ENCODE measurements at regions not wholly inside any gene's neighbourhood (a gene's known extent, or its start where the extent isn't known, plus 50 kb on each side); places are given as distances from the start of the nearest gene placed in this dataset.
A peak's percentile ranks its signal among the peaks of the same experiment; 100 is the strongest.

DNA sequence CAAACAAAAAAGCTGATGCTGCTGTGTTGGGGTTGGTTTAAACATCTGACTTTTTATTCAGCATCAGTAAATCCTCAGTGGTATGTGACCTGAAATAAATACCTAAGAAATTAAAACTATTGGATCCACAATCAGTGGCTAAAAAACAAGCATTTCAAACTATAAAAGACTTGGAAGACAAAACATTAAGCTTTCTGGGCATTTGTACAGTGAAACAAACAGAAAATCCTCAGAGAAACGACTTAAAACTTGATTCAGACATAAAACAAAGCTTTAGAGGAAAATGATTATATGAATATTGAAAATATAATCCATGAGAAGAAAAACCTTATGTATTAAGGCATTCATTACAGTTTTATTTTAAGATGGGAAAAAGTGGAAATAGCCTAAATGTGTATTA lies 213.3 kb upstream of the INTU start:
- H3K9me3 ChIP-seq (replicated peaks; ENCODE audit: control insufficient read depth, low read depth, low read length) = no peaks in the 10 kb centered on the region
- no peaks in the 10 kb centered on the region for H3K27me3 ChIP-seq (ENCODE audit: control insufficient read depth, insufficient read depth, low read length)
- H3K36me3 ChIP-seq (ENCODE audit: control insufficient read depth, insufficient read depth, low read length) = no peaks in the 10 kb centered on the region
- WGBS (ENCODE audit: insufficient coverage) = no CpG with 5 or more reads among the region's 1 CpG
- H3K4me1 ChIP-seq (ENCODE audit: control insufficient read depth, insufficient read depth, low read length) = peaks cover 2% of the 10 kb centered on the region
- no peak overlapping the region for H3K27ac ChIP-seq (ENCODE audit: low read length)
- peak; percentile 80 for DNase-seq
- no peak overlapping the region for H3K4me3 ChIP-seq (ENCODE audit: low read length)

DNA sequence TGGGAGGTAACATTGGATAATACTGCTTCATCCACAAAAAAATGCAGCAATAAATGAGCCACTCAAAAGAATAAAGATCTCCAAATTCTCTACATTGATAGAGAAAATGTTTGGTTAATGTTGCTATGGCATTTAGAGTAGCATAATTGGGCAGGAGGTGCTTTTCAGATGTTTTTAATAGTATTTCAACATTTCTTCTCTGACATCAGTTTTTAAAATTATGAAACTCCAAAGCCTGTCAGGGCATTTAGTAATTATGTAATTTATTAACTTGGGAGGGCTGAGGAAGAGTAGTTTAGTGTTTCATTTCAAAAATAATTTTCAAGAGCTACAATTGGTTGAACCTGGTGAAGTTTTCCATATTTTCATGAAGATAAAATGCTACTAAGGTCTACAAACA lies 211.3 kb upstream of the INTU start:
- H3K9me3 ChIP-seq (replicated peaks; ENCODE audit: control insufficient read depth, low read depth, low read length) = no peaks in the 10 kb centered on the region
- H3K36me3 ChIP-seq (ENCODE audit: control insufficient read depth, insufficient read depth, low read length) = no peaks in the 10 kb centered on the region
- no peak overlapping the region for H3K27ac ChIP-seq (ENCODE audit: low read length)
- DNase-seq = peak; percentile 60
- H3K4me3 ChIP-seq (ENCODE audit: low read length) = no peak overlapping the region
- H3K4me1 ChIP-seq (ENCODE audit: control insufficient read depth, insufficient read depth, low read length) = peaks cover 2% of the 10 kb centered on the region
- H3K27me3 ChIP-seq (ENCODE audit: control insufficient read depth, insufficient read depth, low read length) = no peaks in the 10 kb centered on the region

DNA sequence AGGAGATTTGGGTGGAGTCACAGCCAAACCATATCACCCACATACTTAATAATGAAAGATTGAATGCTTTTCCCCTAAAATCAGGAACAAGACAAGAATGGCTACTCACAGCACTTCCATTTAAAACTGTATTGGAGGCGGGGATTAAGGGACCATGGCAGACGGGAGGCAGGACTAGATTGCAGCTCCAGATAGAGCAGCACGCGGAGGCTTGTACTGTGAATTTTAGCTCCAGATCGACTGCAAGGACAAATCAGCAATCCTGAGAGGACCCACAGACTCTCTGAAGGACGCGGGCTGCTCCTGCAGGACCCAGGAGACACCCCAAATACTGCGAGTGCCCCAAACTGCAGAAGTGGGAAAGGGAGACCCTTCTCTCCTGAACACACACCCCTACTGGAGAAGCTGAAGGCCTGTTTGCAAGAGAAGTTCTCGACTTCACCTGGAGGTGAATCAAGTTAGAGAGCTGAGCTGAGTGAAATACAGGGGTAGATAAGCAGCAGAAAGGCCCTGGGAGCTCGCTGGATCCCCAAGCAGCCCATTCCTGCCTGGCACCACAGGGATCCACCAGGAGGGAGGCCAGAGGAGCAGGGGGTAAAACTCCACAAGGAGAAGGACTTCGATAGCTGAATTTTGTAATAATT lies 207.4 kb upstream of the INTU start:
- WGBS (ENCODE audit: insufficient coverage) = 88% methylated on average over 8 of the region's 11 CpGs

DNA sequence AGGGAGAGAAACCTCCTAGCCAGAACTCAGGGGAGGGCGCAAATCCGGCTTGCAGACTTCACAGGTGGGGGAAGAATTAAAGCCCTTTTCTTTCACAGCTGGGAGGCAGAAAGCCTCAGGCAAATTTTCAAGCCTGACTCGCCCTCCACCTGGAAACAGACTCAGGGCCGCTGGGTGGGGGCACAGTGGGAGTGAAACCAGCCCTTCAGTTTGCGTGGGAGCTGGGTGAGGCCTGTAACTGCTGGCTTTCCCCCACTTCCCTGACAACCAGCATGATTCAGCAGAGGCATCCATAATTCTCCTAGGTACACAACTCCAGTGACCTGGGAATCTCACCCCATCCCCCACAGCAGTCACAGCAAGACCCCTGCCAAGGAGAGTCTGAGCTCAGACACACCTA lies 206.9 kb upstream of the INTU start:
- H3K4me1 ChIP-seq (ENCODE audit: control insufficient read depth, insufficient read depth, low read length) = no peaks in the 10 kb centered on the region
- H3K36me3 ChIP-seq (ENCODE audit: control insufficient read depth, insufficient read depth, low read length) = no peaks in the 10 kb centered on the region
- DNase-seq = no peak
- no peak overlapping the region for H3K4me3 ChIP-seq (ENCODE audit: low read length)
- WGBS (ENCODE audit: insufficient coverage) = 66% methylated on average over 5 of the region's 5 CpGs
- H3K27me3 ChIP-seq (ENCODE audit: control insufficient read depth, insufficient read depth, low read length) = no peaks in the 10 kb centered on the region
- no peak overlapping the region for H3K27ac ChIP-seq (ENCODE audit: low read length)
- H3K9me3 ChIP-seq (replicated peaks; ENCODE audit: control insufficient read depth, low read depth, low read length) = no peaks in the 10 kb centered on the region

More for the DNA sequence above, 207.4 kb upstream of the INTU start:
- H3K36me3 ChIP-seq (ENCODE audit: control insufficient read depth, insufficient read depth, low read length) = no peaks in the 10 kb centered on the region
- no peak for DNase-seq
- H3K27me3 ChIP-seq (ENCODE audit: control insufficient read depth, insufficient read depth, low read length) = no peaks in the 10 kb centered on the region
- no peaks in the 10 kb centered on the region for H3K4me1 ChIP-seq (ENCODE audit: control insufficient read depth, insufficient read depth, low read length)
- H3K4me3 ChIP-seq (ENCODE audit: low read length) = no peak overlapping the region
- no peak overlapping the region for H3K27ac ChIP-seq (ENCODE audit: low read length)
- H3K9me3 ChIP-seq (replicated peaks; ENCODE audit: control insufficient read depth, low read depth, low read length) = no peaks in the 10 kb centered on the region

- Histone ChIP-seq H3K9me3 (replicated peaks; ENCODE audit: control insufficient read depth, low read depth, low read length) (no peaks in the 10 kb centered on the region), H3K4me3 (ENCODE audit: low read length) (no peak overlapping the region), H3K27me3 (ENCODE audit: control insufficient read depth, insufficient read depth, low read length) (no peaks in the 10 kb centered on the region), H3K4me1 (ENCODE audit: control insufficient read depth, insufficient read depth, low read length) (peaks cover 2% of the 10 kb centered on the region), H3K36me3 (ENCODE audit: control insufficient read depth, insufficient read depth, low read length) (no peaks in the 10 kb centered on the region), H3K27ac (ENCODE audit: low read length) (no peak overlapping the region)
- no peak for DNase-seq
These were observed 191.2 kb upstream of the INTU start for GRCh38 chr4:127441571-127441970.

DNA sequence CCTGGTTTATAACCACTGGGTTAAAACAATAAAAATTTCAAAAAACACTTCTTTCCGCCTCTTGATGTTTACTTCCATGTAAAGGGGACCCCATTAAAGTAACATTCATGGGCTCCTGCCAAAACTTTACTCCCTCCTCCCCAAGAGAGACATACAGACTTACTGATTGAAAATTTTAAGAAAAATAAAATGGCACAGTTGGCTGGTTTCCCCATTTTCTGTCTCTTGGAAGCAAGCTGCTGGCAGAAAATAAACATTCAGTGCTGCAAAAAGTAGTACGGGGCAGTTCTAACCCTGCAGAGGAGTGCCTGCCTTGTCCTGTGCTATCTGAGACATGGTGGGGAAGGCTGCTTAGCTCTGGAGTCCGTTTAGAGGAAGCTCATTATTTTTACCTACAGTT lies 187.3 kb upstream of the INTU start:
- H3K27me3 ChIP-seq (ENCODE audit: control insufficient read depth, insufficient read depth, low read length) = no peaks in the 10 kb centered on the region
- 29% methylated on average over 1 of the region's 3 CpGs for WGBS (ENCODE audit: insufficient coverage)
- H3K9me3 ChIP-seq (replicated peaks; ENCODE audit: control insufficient read depth, low read depth, low read length) = no peaks in the 10 kb centered on the region
- H3K36me3 ChIP-seq (ENCODE audit: control insufficient read depth, insufficient read depth, low read length) = no peaks in the 10 kb centered on the region
- H3K4me3 ChIP-seq (ENCODE audit: low read length) = no peak overlapping the region
- H3K4me1 ChIP-seq (ENCODE audit: control insufficient read depth, insufficient read depth, low read length) = peaks cover 3% of the 10 kb centered on the region
- peak overlapping the region; percentile 75 for H3K27ac ChIP-seq (ENCODE audit: low read length)
- DNase-seq = peak; percentile 55

DNA sequence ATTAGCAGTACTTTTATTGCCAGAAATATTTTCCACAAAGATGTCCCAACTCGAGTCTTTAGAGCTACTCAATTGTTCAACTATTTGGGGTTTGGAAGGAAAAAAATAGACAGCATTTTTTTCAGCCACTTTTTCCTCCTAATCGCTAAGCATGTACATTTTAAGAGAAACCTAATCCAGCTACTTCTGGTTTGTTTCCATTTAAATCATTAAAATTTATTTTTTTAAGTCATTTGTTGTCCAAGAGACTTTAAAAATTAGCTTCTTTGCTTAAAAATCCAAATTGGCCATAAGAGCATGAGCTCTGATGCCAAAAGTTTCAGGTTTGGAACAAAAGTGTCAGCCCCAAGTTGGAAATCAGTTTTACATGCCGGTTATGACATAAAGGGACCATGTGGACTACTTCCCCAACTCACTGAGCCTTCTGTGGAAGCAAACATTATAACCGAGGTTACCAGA lies 186.3 kb upstream of the INTU start:
- Histone ChIP-seq H3K4me3 (ENCODE audit: low read length) (no peak overlapping the region), H3K9me3 (replicated peaks; ENCODE audit: control insufficient read depth, low read depth, low read length) (no peaks in the 10 kb centered on the region), H3K27ac (ENCODE audit: low read length) (peak overlapping the region; percentile 75), H3K36me3 (ENCODE audit: control insufficient read depth, insufficient read depth, low read length) (no peaks in the 10 kb centered on the region), H3K27me3 (ENCODE audit: control insufficient read depth, insufficient read depth, low read length) (no peaks in the 10 kb centered on the region), H3K4me1 (ENCODE audit: control insufficient read depth, insufficient read depth, low read length) (peaks cover 3% of the 10 kb centered on the region)
- 17% methylated on average over 1 of the region's 4 CpGs for whole genome bisulfite sequencing (ENCODE audit: insufficient coverage)
- peak; percentile 98 for DNase-seq

DNA sequence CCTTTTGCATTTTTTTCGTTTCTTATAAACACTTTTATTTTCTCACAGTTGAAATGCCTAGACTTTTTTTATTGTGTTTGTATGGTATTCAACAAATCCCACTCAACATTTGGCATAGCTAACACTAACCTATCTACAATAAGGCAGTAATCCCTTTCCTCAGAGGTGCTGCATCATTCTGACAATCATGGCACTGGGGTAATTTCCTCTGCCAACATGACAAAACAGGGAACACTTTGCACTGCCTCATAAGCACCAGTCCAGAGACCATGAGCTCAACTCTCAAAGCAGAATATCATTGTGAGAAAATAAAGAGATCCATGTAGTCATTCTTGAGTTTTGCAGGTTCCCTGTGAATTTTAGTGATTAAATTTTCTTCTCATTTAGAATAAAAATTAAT lies 183.8 kb upstream of the INTU start:
- no CpG with 5 or more reads among the region's 1 CpG for WGBS (ENCODE audit: insufficient coverage)
- no peaks in the 10 kb centered on the region for H3K27me3 ChIP-seq (ENCODE audit: control insufficient read depth, insufficient read depth, low read length)
- peak; percentile 63 for DNase-seq
- H3K36me3 ChIP-seq (ENCODE audit: control insufficient read depth, insufficient read depth, low read length) = no peaks in the 10 kb centered on the region
- peak overlapping the region; percentile 74 for H3K27ac ChIP-seq (ENCODE audit: low read length)
- peaks cover 3% of the 10 kb centered on the region for H3K4me1 ChIP-seq (ENCODE audit: control insufficient read depth, insufficient read depth, low read length)
- H3K9me3 ChIP-seq (replicated peaks; ENCODE audit: control insufficient read depth, low read depth, low read length) = no peaks in the 10 kb centered on the region
- H3K4me3 ChIP-seq (ENCODE audit: low read length) = no peak overlapping the region

DNA sequence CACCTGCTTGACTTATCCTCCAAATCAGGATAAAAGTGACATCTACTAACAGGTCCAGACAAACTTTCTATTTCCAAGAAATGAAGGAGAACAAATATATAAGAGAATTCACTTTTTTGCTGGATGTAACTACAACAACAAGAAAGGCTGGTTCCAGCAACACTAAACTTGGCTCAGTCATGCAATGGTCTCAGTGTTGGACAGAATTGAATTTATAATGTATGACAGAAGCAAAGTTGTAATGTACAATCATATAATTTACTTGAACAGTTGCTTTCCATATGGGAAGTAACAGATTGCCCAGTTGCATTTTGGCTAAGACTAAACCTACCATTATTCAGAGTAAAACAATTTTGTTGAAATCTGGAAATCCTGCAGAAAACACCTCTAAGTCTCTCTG lies 183.3 kb upstream of the INTU start:
- peaks cover 3% of the 10 kb centered on the region for H3K4me1 ChIP-seq (ENCODE audit: control insufficient read depth, insufficient read depth, low read length)
- peak overlapping the region; percentile 74 for H3K27ac ChIP-seq (ENCODE audit: low read length)
- no peaks in the 10 kb centered on the region for H3K9me3 ChIP-seq (replicated peaks; ENCODE audit: control insufficient read depth, low read depth, low read length)
- DNase-seq = peak; percentile 95
- no peaks in the 10 kb centered on the region for H3K27me3 ChIP-seq (ENCODE audit: control insufficient read depth, insufficient read depth, low read length)
- H3K4me3 ChIP-seq (ENCODE audit: low read length) = no peak overlapping the region
- H3K36me3 ChIP-seq (ENCODE audit: control insufficient read depth, insufficient read depth, low read length) = no peaks in the 10 kb centered on the region

DNA sequence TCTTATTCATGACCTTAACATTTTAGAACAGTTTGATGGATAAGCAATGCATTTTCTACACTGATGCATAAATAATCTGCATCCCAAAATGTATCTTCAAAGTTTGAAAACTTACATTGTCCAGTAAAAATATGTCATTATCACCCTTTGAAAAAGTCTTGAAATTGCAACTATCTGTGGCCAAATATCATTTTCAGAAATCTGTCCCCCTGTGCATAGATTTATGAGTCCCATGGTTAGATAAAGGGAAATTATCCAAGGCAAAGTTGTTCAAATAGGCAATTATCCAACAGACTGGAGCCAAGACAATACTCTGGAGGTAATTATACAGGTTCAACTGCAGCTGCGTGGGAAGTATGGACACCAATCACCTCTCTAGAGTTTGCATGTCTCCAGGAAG lies 182.5 kb upstream of the INTU start:
- Histone ChIP-seq H3K4me1 (ENCODE audit: control insufficient read depth, insufficient read depth, low read length) (peaks cover 3% of the 10 kb centered on the region), H3K9me3 (replicated peaks; ENCODE audit: control insufficient read depth, low read depth, low read length) (no peaks in the 10 kb centered on the region), H3K27me3 (ENCODE audit: control insufficient read depth, insufficient read depth, low read length) (no peaks in the 10 kb centered on the region), H3K27ac (ENCODE audit: low read length) (no peak overlapping the region), H3K4me3 (ENCODE audit: low read length) (no peak overlapping the region), H3K36me3 (ENCODE audit: control insufficient read depth, insufficient read depth, low read length) (no peaks in the 10 kb centered on the region)
- WGBS (ENCODE audit: insufficient coverage) = no CpG with 5 or more reads among the region's 1 CpG
- DNase-seq = peak; percentile 89

- 70% methylated on average over 5 of the region's 6 CpGs for WGBS (ENCODE audit: insufficient coverage)
- Histone ChIP-seq H3K27ac (ENCODE audit: low read length) (no peak overlapping the region), H3K4me3 (ENCODE audit: low read length) (no peak overlapping the region), H3K4me1 (ENCODE audit: control insufficient read depth, insufficient read depth, low read length) (no peaks in the 10 kb centered on the region), H3K27me3 (ENCODE audit: control insufficient read depth, insufficient read depth, low read length) (no peaks in the 10 kb centered on the region), H3K9me3 (replicated peaks; ENCODE audit: control insufficient read depth, low read depth, low read length) (no peaks in the 10 kb centered on the region), H3K36me3 (ENCODE audit: control insufficient read depth, insufficient read depth, low read length) (no peaks in the 10 kb centered on the region)
- no peak for DNase-seq
These were observed 168.9 kb upstream of the INTU start for GRCh38 chr4:127463883-127464282.
